Tibial artery (tissue), 4 donors: ENCODE measurements at regions not wholly inside any gene's neighbourhood (a gene's known extent, or its start where the extent isn't known, plus 50 kb on each side); places are given as distances from the start of the nearest gene placed in this dataset.
A peak's percentile ranks its signal among the peaks of the same experiment; 100 is the strongest.

Experiments used
- DNase-seq, 2 donors: peaks; one replicate each; pipeline ENCODE4 v3.0.0-alpha.2; 2019
- H3K27ac ChIP-seq, 2 donors: fragments of 200-600 bp; sonication (generic) in 1 of 2; 1 replicate in 1 of 2; 2 replicates in 1 of 2; pipeline ENCODE4 v1.5.1; 2018 to 2019; ENCODE audit warnings: mild to moderate bottlenecking in 1 of 2
- H3K27me3 ChIP-seq, 2 donors: fragments of 200-600 bp; sonication (generic) in 1 of 2; one replicate each; pipeline versions ENCODE4 v1.5.1 to v1.6.0; 2016 to 2019
- H3K36me3 ChIP-seq, 3 donors: fragments of 200-600 bp; sonication (generic) in 2 of 3; one replicate each; pipeline ENCODE4 v1.5.1; 2016 to 2019; ENCODE audit warnings: mild to moderate bottlenecking in 2 of 3
- H3K4me1 ChIP-seq, 4 donors: fragments of 200-600 bp; sonication (generic) in 2 of 4; 1 replicate in 3 of 4; 2 replicates in 1 of 4; pipeline ENCODE4 v1.5.1; 2016 to 2019
- H3K4me3 ChIP-seq, 2 donors: fragments of 200-600 bp; sonication (generic) in 1 of 2; 1 replicate in 1 of 2; 2 replicates in 1 of 2; pipeline ENCODE4 v1.5.1; 2018 to 2019; ENCODE audit warnings: mild to moderate bottlenecking in 2 of 2
- H3K9me3 ChIP-seq, 3 donors: fragments of 200-600 bp; sonication (generic) in 1 of 3; one replicate each; pipeline ENCODE4 v1.5.1; 2016 to 2019
- CTCF ChIP-seq, 2 experiments: fragments of 200-600 bp in 1 of 2; fragments of 450-650 bp in 1 of 2; IDR thresholded peaks; one replicate each; pipeline ENCODE4 v1.5.1; 2017 to 2019; ENCODE audit warnings: antibody characterized with exemption in 2 of 2, mild to moderate bottlenecking in 1 of 2, moderate library complexity in 1 of 2
- intact Hi-C: fragments of 100-400 bp; cut with DNase I; formaldehyde crosslinking; loops from one replicate; pipeline ENCODE4 v1.15.0; 2023; ENCODE audit warnings: low total_unique reads

GRCh38 chr1:234944439-234945344 lies 183.9 kb downstream of the TOMM20 start:
- Histone ChIP-seq H3K4me3 (no peak overlapping the region), H3K36me3 (no peaks in the 10 kb centered on the region), H3K27ac (peak overlapping the region; percentile 3 to 24), H3K27me3 (no peaks in the 10 kb centered on the region), H3K9me3 (no peaks in the 10 kb centered on the region), H3K4me1 (peaks cover 0 to 19% (median 2%) of the 10 kb centered on the region in 4 donors)
- TF ChIP-seq CTCF (IDR thresholded peaks at IDR 0.05), result no peak
- DNase-seq, result no peak
- intact Hi-C loops, result no loop called here

- DNase-seq, result peak in 1 of 2 donors; percentile 20
- H3K36me3 ChIP-seq, result no peaks in the 10 kb centered on the region
- H3K4me3 ChIP-seq, result no peak overlapping the region
- H3K4me1 ChIP-seq, result peaks cover 0 to 19% (median 2%) of the 10 kb centered on the region in 4 donors
- intact Hi-C loops, result no loop called here
- no peaks in the 10 kb centered on the region for H3K9me3 ChIP-seq
- H3K27me3 ChIP-seq, result no peaks in the 10 kb centered on the region
- no peak overlapping the region for H3K27ac ChIP-seq
- TF ChIP-seq CTCF (IDR thresholded peaks at IDR 0.05), result no peak
Measured at GRCh38 chr1:234943836-234944402, 184.7 kb downstream of the TOMM20 start.

GRCh38 chr1:234942879-234943506 lies 185.6 kb downstream of the TOMM20 start:
- no peak for DNase-seq
- H3K9me3 ChIP-seq, result no peaks in the 10 kb centered on the region
- no peak overlapping the region for H3K4me3 ChIP-seq
- no peak overlapping the region for H3K27ac ChIP-seq
- intact Hi-C loops, result no loop called here
- H3K36me3 ChIP-seq, result no peaks in the 10 kb centered on the region
- peaks cover 0 to 19% (median 2%) of the 10 kb centered on the region in 4 donors for H3K4me1 ChIP-seq
- no peaks in the 10 kb centered on the region for H3K27me3 ChIP-seq
- TF ChIP-seq CTCF (IDR thresholded peaks at IDR 0.05), result no peak

GRCh38 chr1:234942012-234942332 lies 186.7 kb downstream of the TOMM20 start:
- no peaks in the 10 kb centered on the region for H3K36me3 ChIP-seq
- TF ChIP-seq CTCF (IDR thresholded peaks at IDR 0.05), result no peak
- H3K4me3 ChIP-seq, result no peak overlapping the region
- H3K27ac ChIP-seq, result no peak overlapping the region
- DNase-seq, result peak in 1 of 2 donors; percentile 5
- peaks cover 0 to 19% (median 2%) of the 10 kb centered on the region in 4 donors for H3K4me1 ChIP-seq
- no peaks in the 10 kb centered on the region for H3K27me3 ChIP-seq
- no peaks in the 10 kb centered on the region for H3K9me3 ChIP-seq
- intact Hi-C loops, result no loop called here

- intact Hi-C loops, result no loop called here
- no peak for TF ChIP-seq CTCF (IDR thresholded peaks at IDR 0.05)
- Histone ChIP-seq H3K36me3 (no peaks in the 10 kb centered on the region), H3K9me3 (no peaks in the 10 kb centered on the region), H3K27me3 (no peaks in the 10 kb centered on the region), H3K27ac (no peak overlapping the region), H3K4me3 (no peak overlapping the region), H3K4me1 (peaks cover 0 to 19% (median 2%) of the 10 kb centered on the region in 4 donors)
- DNase-seq, result no peak
Measured at GRCh38 chr1:234941321-234942011, 187.2 kb downstream of the TOMM20 start.
